ENCODE measurements at regions not wholly inside any gene's neighbourhood (a gene's known extent, or its start where the extent isn't known, plus 50 kb on each side); places are given as distances from the start of the nearest gene placed in this dataset.

DNA sequence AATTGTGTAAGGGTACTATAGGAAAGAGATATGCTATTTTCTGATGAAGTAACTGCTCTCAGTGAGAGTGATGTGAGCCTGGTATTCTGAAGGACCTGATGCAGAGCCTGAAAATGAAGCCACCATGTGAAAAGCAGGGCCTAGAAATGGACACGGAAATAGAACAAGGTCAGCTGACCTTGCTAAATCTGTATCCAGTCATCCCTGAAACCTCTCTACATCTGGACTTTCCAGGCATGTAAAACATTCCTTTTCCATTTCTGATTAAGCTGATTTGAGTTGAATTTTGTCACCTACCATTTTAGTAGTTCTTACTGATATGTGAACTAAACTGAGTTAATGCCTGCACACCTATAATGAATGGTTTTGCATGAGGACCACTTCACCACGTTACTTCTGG, 72.4 kb upstream of the NEIL3 start:
- TF ChIP-seq EP300 (IDR thresholded peaks at IDR 0.05) (no peak), POLR2A (IDR thresholded peaks at IDR 0.05) (no peak), POLR2AphosphoS5 (IDR thresholded peaks at IDR 0.05) (no peak)
- TF ChIP-seq, protein P1, sequence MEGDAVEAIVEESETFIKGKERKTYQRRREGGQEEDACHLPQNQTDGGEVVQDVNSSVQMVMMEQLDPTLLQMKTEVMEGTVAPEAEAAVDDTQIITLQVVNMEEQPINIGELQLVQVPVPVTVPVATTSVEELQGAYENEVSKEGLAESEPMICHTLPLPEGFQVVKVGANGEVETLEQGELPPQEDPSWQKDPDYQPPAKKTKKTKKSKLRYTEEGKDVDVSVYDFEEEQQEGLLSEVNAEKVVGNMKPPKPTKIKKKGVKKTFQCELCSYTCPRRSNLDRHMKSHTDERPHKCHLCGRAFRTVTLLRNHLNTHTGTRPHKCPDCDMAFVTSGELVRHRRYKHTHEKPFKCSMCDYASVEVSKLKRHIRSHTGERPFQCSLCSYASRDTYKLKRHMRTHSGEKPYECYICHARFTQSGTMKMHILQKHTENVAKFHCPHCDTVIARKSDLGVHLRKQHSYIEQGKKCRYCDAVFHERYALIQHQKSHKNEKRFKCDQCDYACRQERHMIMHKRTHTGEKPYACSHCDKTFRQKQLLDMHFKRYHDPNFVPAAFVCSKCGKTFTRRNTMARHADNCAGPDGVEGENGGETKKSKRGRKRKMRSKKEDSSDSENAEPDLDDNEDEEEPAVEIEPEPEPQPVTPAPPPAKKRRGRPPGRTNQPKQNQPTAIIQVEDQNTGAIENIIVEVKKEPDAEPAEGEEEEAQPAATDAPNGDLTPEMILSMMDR (IDR thresholded peaks at IDR 0.05), result no peak
- DNase-seq, result no peak
- H3K36me3 ChIP-seq, result no peaks in the 10 kb centered on the region
- no peak overlapping the region for H3K4me3 ChIP-seq
- peaks cover 0 to 5% (median 0%) of the 10 kb centered on the region in 4 donors for H3K4me1 ChIP-seq
- intact Hi-C loops (cut with DNase I), result no loop called here
- no peaks in the 10 kb centered on the region for H3K27me3 ChIP-seq
- H3K9me3 ChIP-seq, result no peaks in the 10 kb centered on the region
- 86 to 92% methylated on average over 2 of the region's 2 CpGs for WGBS, 2 donors
- no peak overlapping the region for H3K27ac ChIP-seq

DNA sequence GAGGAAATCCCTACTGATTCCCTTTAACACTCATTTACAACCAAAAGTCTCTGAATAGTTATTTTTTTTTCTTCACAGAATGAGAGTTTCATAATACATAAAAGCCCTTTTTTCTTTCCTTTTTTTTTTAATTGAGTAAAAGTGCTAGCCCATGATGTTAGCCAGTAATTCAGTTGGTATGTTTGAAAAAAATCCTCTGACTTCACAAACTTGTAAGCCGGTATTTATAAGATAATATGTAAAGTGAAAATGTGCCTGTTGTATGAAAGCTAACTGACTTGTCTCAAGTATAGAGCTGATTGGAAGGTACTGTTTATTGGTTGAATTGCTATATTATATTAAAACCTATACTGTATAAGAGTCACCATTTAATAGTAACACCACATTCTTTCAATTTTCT, 70.2 kb upstream of the NEIL3 start:
- H3K36me3 ChIP-seq, result no peaks in the 10 kb centered on the region
- no peaks in the 10 kb centered on the region for H3K27me3 ChIP-seq
- H3K4me1 ChIP-seq, result peaks cover 0 to 5% (median 0%) of the 10 kb centered on the region in 4 donors
- no peak overlapping the region for H3K4me3 ChIP-seq
- intact Hi-C loops (cut with DNase I), result no loop called here
- no peak overlapping the region for H3K27ac ChIP-seq
- WGBS, 2 donors, result 79 to 84% methylated on average over 1 of the region's 1 CpG
- no peak for TF ChIP-seq POLR2A (IDR thresholded peaks at IDR 0.05)
- no peak for TF ChIP-seq POLR2AphosphoS5 (IDR thresholded peaks at IDR 0.05)
- TF ChIP-seq, protein P1 (IDR thresholded peaks at IDR 0.05), result no peak
- TF ChIP-seq EP300 (IDR thresholded peaks at IDR 0.05), result no peak
- H3K9me3 ChIP-seq, result no peaks in the 10 kb centered on the region
- no peak for DNase-seq

DNA sequence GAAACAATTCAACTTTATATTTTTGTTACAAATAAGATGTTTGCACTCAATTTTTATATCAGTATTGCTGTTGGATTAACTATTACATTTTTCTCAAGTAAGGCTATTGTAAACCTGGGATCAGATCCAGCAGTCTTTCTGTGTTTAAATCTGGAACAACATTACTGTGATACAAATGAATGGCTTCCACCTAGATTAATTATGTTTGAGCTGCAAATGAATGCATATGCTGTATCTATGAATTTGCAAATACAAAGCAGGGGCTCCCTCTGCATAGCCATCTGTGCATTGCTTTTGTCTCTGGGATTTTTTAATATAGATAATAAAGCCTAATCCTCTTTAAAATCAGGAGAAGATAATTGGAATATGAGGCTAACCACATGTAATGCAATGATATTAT, 69.8 kb upstream of the NEIL3 start:
- Histone ChIP-seq H3K27ac (no peak overlapping the region), H3K27me3 (no peaks in the 10 kb centered on the region), H3K4me1 (peaks cover 0 to 5% (median 0%) of the 10 kb centered on the region in 4 donors), H3K36me3 (no peaks in the 10 kb centered on the region), H3K4me3 (no peak overlapping the region), H3K9me3 (no peaks in the 10 kb centered on the region)
- intact Hi-C loops (cut with DNase I), result no loop called here
- TF ChIP-seq POLR2AphosphoS5 (IDR thresholded peaks at IDR 0.05) (no peak), POLR2A (IDR thresholded peaks at IDR 0.05) (no peak)
- TF ChIP-seq, protein P1 (IDR thresholded peaks at IDR 0.05), result no peak
- DNase-seq, result no peak

DNA sequence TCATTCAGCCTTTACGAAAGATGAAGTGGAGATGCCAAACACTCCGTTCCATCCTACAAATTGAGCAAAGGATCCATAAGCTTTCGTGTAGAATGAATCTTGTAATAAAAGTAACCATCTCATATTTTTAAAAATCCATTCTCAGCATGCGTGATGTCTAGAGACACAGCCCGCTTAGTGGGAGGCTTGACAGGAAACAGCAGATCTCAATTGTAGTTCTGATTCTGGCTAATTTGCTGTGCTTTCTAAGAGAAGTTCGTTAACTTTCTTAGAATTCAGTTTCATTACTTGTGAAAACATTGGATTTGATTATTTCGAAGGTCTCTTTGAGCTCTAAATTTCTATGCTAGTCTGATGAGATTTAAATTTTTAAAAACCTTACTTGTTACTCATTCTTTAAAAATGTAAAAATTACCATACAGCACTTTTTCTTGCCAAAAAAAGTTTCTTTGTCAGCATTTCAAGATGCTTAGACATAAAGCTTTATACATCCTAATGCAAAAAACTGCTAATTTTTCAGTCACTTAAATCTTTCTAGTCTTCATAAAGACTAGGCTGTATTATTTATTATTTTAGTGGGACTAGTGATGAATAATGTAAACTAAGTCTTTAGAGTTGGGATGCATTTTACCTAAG, 66.9 kb upstream of the NEIL3 start:
- intact Hi-C loops (cut with DNase I), result no loop called here
- no peaks in the 10 kb centered on the region for H3K36me3 ChIP-seq
- TF ChIP-seq POLR2AphosphoS5 (IDR thresholded peaks at IDR 0.05) (no peak), EP300 (IDR thresholded peaks at IDR 0.05) (no peak), POLR2A (IDR thresholded peaks at IDR 0.05) (no peak)
- TF ChIP-seq, protein P1 (IDR thresholded peaks at IDR 0.05), result no peak
- no peaks in the 10 kb centered on the region for H3K9me3 ChIP-seq
- DNase-seq, result no peak
- peaks cover 0 to 15% (median 9%) of the 10 kb centered on the region in 4 donors for H3K4me1 ChIP-seq
- H3K27me3 ChIP-seq, result no peaks in the 10 kb centered on the region
- H3K27ac ChIP-seq, result no peak overlapping the region
- H3K4me3 ChIP-seq, result no peak overlapping the region
- WGBS, 2 donors, result 85 to 92% methylated on average over 7 of the region's 7 CpGs
